ENCODE measurements at regions not wholly inside any gene's neighbourhood (a gene's known extent, or its start where the extent isn't known, plus 50 kb on each side); places are given as distances from the start of the nearest gene placed in this dataset.

- TF ChIP-seq ZNF175 (tag by site-specific recombination; IDR thresholded peaks at IDR 0.05) (no peak), ZNF114 (tag by site-specific recombination; IDR thresholded peaks at IDR 0.05) (no peak), ZNF266 (tag by site-specific recombination; IDR thresholded peaks at IDR 0.05; ENCODE audit: low read depth) (no peak), ZNF311 (tag by site-specific recombination; IDR thresholded peaks at IDR 0.05; ENCODE audit: borderline replicate concordance) (no peak), ZNF335 (tag by site-specific recombination; conservative IDR thresholded peaks at IDR 0.05) (no peak)
These were observed 98.8 kb upstream of the FRMD6 start (continued) for GRCh38 chr14:51552768-51553404.

DNA sequence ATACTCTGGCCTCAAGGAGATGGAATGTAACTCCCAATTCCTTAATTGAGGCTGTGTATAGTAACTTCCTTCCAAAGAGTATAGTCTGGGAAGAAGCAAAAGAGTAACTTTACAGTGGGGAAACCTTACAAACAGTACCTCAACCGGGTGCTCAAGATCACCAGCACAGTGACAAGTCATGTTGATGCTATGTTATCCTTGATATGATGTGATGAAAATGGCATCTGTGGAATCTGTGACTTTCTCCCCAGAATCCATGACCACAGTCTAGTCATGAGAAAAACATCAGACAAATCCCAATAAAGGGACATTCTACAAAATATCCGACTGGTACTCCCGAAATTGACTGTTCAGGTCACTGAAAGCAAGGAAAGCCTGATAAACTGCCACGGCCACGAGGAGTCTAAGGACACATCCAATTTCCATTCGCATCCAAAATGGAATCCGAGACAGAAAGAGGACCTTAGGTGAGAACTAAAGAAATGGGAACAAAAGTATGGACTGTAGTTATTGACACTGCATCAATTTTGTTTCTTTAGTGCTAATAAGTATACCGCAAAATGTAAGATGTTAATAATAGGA is 97.3 kb upstream of the FRMD6 start:
- ChIA-PET CTCF (no interaction called here), POLR2A (no interaction called here)
- TF ChIP-seq ZBTB20 (tag by site-specific recombination; IDR thresholded peaks at IDR 0.05) (no peak), ZNF791 (tag by site-specific recombination; IDR thresholded peaks at IDR 0.05) (no peak), ZNF544 (tag by site-specific recombination; IDR thresholded peaks at IDR 0.05) (no peak), ZNF16 (tag by site-specific recombination; IDR thresholded peaks at IDR 0.05; ENCODE audit: low read depth) (no peak), BCL11B (tag by site-specific recombination; IDR thresholded peaks at IDR 0.05; ENCODE audit: low read depth) (no peak), GLIS2 (tag by site-specific recombination; IDR thresholded peaks at IDR 0.05) (no peak), ZBTB26 (tag by site-specific recombination; optimal IDR thresholded peaks at IDR 0.05) (no peak), ZNF830 (tag by site-specific recombination; IDR thresholded peaks at IDR 0.05; ENCODE audit: low read depth) (no peak), SP3 (tag by site-specific recombination; IDR thresholded peaks at IDR 0.05) (no peak), ZNF560 (tag by site-specific recombination; IDR thresholded peaks at IDR 0.05; ENCODE audit: borderline replicate concordance) (no peak), ZNF354C (tag by site-specific recombination; IDR thresholded peaks at IDR 0.05; ENCODE audit: borderline replicate concordance, low read depth) (no peak), CTCF (tag by site-specific recombination; IDR thresholded peaks at IDR 0.05) (no peak), ZNF645 (tag by site-specific recombination; IDR thresholded peaks at IDR 0.05) (no peak), ZNF629 (tag by site-specific recombination; IDR thresholded peaks at IDR 0.05) (no peak), ZNF529 (tag by site-specific recombination; IDR thresholded peaks at IDR 0.05; ENCODE audit: insufficient replicate concordance) (no peak), KLF1 (tag by site-specific recombination; IDR thresholded peaks at IDR 0.05) (no peak), ZNF48 (tag by site-specific recombination; IDR thresholded peaks at IDR 0.05) (no peak)
- TF ChIP-seq, protein P1, sequence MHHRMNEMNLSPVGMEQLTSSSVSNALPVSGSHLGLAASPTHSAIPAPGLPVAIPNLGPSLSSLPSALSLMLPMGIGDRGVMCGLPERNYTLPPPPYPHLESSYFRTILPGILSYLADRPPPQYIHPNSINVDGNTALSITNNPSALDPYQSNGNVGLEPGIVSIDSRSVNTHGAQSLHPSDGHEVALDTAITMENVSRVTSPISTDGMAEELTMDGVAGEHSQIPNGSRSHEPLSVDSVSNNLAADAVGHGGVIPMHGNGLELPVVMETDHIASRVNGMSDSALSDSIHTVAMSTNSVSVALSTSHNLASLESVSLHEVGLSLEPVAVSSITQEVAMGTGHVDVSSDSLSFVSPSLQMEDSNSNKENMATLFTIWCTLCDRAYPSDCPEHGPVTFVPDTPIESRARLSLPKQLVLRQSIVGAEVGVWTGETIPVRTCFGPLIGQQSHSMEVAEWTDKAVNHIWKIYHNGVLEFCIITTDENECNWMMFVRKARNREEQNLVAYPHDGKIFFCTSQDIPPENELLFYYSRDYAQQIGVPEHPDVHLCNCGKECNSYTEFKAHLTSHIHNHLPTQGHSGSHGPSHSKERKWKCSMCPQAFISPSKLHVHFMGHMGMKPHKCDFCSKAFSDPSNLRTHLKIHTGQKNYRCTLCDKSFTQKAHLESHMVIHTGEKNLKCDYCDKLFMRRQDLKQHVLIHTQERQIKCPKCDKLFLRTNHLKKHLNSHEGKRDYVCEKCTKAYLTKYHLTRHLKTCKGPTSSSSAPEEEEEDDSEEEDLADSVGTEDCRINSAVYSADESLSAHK (tag by site-specific recombination; IDR thresholded peaks at IDR 0.05) = no peak
- 0 out of 2 replicates have a peak, but pooled peaks cover 4% of the 10 kb centered on the region for H3K4me1 ChIP-seq (ENCODE audit: control insufficient read depth, insufficient read depth, low read length)
- no peaks in the 10 kb centered on the region for H3K9me3 ChIP-seq (ENCODE audit: control insufficient read depth, insufficient read depth, low read depth, low read length)
- H3K36me3 ChIP-seq (ENCODE audit: control insufficient read depth in 2 of 2, insufficient read depth in 1 of 2, low read length in 2 of 2) = no peaks in the 10 kb centered on the region
- H3K27ac ChIP-seq (ENCODE audit: extremely low read depth, low read depth, low read length) = no peak overlapping the region
- H3K4me3 ChIP-seq (ENCODE audit: low read depth, low read length) = no peak overlapping the region
